NB4 (cell line): ENCODE measurements at regions not wholly inside any gene's neighbourhood (a gene's known extent, or its start where the extent isn't known, plus 50 kb on each side); places are given as distances from the start of the nearest gene placed in this dataset.

ENCODE experiments used
- DNase-seq: peaks from one replicate; pipeline ENCODE4 v3.0.0; 2010; ENCODE audit warnings: low read depth
- H3K4me3 ChIP-seq: one replicate; pipeline ENCODE4 v1.5.1; 2011; ENCODE audit warnings: mild to moderate bottlenecking, low read depth, low read length, moderate library complexity
- CTCF ChIP-seq: IDR thresholded peaks from one replicate; pipeline ENCODE4 v1.5.1; 2012; ENCODE audit warnings: low read depth, low read length
- MAX ChIP-seq: IDR thresholded peaks from 2 replicates; pipeline ENCODE4 v1.6.1; 2011; ENCODE audit warnings: low read depth, low read length
- MYC ChIP-seq: IDR thresholded peaks from 2 replicates; pipeline ENCODE4 v1.6.1; 2011; ENCODE audit warnings: low read depth, low read length
- POLR2A ChIP-seq: IDR thresholded peaks from 2 replicates; pipeline ENCODE4 v1.6.1; 2011; ENCODE audit warnings: mild to moderate bottlenecking; ENCODE audit not compliant: insufficient read length; ENCODE audit errors: extremely low read depth

GRCh38 chr3:170740726-170741591 is 129.0 kb downstream of the RPL22L1 start:
- no peak for TF ChIP-seq CTCF
- no peak for TF ChIP-seq MYC
- TF ChIP-seq MAX: no peak
- no peak for TF ChIP-seq POLR2A
- DNase-seq: no peak
- no peak overlapping the region for H3K4me3 ChIP-seq

- TF ChIP-seq MYC: no peak
- no peak for TF ChIP-seq POLR2A
- TF ChIP-seq MAX: no peak
- TF ChIP-seq CTCF: no peak
- H3K4me3 ChIP-seq: no peak overlapping the region
- DNase-seq: no peak
These were observed 129.7 kb downstream of the RPL22L1 start for GRCh38 chr3:170740285-170740684.

- H3K4me3 ChIP-seq: no peak overlapping the region
- no peak for TF ChIP-seq CTCF
- TF ChIP-seq MAX: no peak
- no peak for TF ChIP-seq MYC
- no peak for TF ChIP-seq POLR2A
- DNase-seq: no peak
These were observed 130.6 kb downstream of the RPL22L1 start for GRCh38 chr3:170739410-170739809.

GRCh38 chr3:170738766-170739165 is 131.2 kb downstream of the RPL22L1 start:
- TF ChIP-seq POLR2A: no peak
- TF ChIP-seq CTCF: no peak
- TF ChIP-seq MYC: no peak
- TF ChIP-seq MAX: no peak
- DNase-seq: no peak
- H3K4me3 ChIP-seq: no peak overlapping the region

- no peak for DNase-seq
- TF ChIP-seq MYC (no peak), MAX (no peak), CTCF (no peak), POLR2A (no peak)
- H3K4me3 ChIP-seq: no peak overlapping the region
These were observed 132.4 kb downstream of the RPL22L1 start for GRCh38 chr3:170737498-170738162.
